ENCODE measurements at regions not wholly inside any gene's neighbourhood (a gene's known extent, or its start where the extent isn't known, plus 50 kb on each side); places are given as distances from the start of the nearest gene placed in this dataset.

DNA sequence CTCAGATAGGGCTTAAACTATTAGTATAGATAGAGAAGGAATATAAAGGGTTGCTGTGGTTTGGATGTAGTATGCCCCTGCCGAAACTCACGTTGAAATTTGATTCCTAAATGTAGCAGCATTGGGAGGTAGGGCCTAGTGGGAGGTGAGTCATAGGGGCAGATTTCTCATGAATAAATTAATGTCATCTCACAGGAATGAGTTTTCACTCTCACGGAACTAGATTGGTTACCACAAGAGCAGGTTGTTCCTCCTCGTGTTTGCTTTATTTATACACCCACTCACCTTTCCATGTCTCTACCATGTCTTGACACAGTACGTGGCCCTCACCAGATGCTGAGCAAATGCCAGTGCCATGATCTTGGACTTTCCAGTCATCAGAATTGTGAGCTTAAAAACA is 218.2 kb downstream of the RBM43 start:
- TF ChIP-seq EZH2 (IDR thresholded peaks at IDR 0.05; ENCODE audit: insufficient read depth, poor library complexity, severe bottlenecking) (no peak), EZH2phosphoT487 (IDR thresholded peaks at IDR 0.05; ENCODE audit: insufficient read depth, low read depth) (no peak)
